ENCODE measurements at regions not wholly inside any gene's neighbourhood (a gene's known extent, or its start where the extent isn't known, plus 50 kb on each side); places are given as distances from the start of the nearest gene placed in this dataset.

GRCh38 chr15:69653306-69653705 is 200.7 kb downstream of the RPLP1 start:
- TF ChIP-seq POLR2A (IDR thresholded peaks at IDR 0.05) (no peak), CTCF (IDR thresholded peaks at IDR 0.05) (no peak), POLR2AphosphoS5 (IDR thresholded peaks at IDR 0.05) (no peak)

Measured in prostate gland (tissue), 2 donors.